ENCODE measurements at regions not wholly inside any gene's neighbourhood (a gene's known extent, or its start where the extent isn't known, plus 50 kb on each side); places are given as distances from the start of the nearest gene placed in this dataset.

DNA sequence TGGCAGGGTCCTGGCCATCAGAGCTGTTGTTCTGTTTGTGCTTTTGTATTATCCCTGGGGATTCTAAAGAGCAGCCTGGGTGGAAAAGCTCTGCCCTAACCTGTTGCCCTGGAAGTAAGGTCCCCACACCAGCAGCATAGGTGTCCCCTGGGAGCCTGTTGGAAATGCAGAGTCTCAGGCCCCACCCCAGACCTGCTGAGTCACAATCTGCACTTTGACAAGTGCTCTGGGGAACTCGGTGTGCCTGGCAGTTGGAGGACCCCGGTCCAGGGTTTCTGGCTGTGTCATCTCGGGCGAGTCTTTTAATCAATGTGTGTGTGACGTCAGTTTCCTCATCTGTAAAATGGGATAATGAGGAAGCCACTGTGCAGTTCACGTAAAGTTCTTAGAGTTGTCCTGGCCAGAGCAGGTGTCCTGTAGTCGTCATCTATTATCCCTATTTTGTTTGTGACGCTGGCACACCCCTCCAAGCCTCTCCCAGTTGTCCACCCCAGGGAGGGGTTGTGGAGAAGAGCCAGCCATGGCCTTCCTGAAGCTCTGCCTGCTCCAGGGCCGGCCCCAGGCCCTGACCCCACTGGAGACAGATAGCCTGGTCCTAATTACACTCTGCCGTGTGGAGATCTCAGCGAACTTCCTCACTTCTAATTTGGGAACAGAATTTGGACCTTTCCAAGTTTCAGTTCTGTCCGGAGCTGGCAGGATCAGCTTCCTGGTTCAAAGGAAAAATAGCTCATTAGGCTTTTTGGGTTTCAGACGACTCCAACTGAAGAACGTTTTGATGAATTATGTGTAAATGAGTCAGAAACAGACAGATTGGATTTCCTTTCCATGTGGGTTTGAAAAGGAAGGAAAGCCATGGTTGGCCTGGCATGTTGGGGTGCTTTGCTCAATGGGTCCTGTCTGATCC lies 295.7 kb upstream of the FOXF1 start:
- TF ChIP-seq, protein P1, sequence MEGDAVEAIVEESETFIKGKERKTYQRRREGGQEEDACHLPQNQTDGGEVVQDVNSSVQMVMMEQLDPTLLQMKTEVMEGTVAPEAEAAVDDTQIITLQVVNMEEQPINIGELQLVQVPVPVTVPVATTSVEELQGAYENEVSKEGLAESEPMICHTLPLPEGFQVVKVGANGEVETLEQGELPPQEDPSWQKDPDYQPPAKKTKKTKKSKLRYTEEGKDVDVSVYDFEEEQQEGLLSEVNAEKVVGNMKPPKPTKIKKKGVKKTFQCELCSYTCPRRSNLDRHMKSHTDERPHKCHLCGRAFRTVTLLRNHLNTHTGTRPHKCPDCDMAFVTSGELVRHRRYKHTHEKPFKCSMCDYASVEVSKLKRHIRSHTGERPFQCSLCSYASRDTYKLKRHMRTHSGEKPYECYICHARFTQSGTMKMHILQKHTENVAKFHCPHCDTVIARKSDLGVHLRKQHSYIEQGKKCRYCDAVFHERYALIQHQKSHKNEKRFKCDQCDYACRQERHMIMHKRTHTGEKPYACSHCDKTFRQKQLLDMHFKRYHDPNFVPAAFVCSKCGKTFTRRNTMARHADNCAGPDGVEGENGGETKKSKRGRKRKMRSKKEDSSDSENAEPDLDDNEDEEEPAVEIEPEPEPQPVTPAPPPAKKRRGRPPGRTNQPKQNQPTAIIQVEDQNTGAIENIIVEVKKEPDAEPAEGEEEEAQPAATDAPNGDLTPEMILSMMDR (IDR thresholded peaks at IDR 0.05; ENCODE audit: low read depth, low read length): no peak
- TF ChIP-seq POLR2A (IDR thresholded peaks at IDR 0.05; ENCODE audit: extremely low read depth, insufficient read length): no peak
- TF ChIP-seq MYC (IDR thresholded peaks at IDR 0.05; ENCODE audit: low read depth, low read length): no peak
- TF ChIP-seq, protein P2, sequence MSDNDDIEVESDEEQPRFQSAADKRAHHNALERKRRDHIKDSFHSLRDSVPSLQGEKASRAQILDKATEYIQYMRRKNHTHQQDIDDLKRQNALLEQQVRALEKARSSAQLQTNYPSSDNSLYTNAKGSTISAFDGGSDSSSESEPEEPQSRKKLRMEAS (IDR thresholded peaks at IDR 0.05; ENCODE audit: low read depth, low read length): no peak
